Stimulated activated CD8-positive, alpha-beta memory T cell treated with anti-CD3 and anti-CD28 coated beads, Interleukin-7, amount 100 ng/mL, for 1 hour (primary cell): ENCODE measurements at regions not wholly inside any gene's neighbourhood (a gene's known extent, or its start where the extent isn't known, plus 50 kb on each side); places are given as distances from the start of the nearest gene placed in this dataset.
"Not testable (repeated sequence)": the region's sequence is repeated elsewhere in the genome, so short reads cannot be mapped to it uniquely, and the experiment has no call there.

ENCODE experiments used
- DNase-seq, 2 donors: peaks; one replicate each; pipeline ENCODE4 v3.0.0-alpha.2; 2020; ENCODE audit warnings: low read depth in 2 of 2

DNA sequence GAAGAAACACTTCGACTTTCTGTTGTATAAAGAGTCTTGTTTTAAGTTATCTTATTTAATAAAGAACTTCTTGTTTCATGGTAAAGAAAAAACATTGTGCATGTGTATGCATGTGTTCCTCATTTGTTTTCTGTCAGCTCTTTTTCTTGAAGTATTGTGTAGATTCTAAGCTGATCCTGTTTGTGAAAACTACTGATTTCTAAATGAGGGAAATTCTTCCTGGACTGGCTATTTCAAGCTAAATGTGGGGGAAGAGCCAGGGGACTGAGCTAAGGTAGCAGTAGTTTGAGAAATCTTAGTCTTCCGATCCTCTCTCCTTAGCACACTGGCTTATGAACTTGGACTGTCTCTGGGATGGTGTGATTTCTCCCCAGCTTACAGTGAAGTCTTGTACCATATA is 56.4 kb upstream of the RBMS1 start:
- no peak for DNase-seq

DNA sequence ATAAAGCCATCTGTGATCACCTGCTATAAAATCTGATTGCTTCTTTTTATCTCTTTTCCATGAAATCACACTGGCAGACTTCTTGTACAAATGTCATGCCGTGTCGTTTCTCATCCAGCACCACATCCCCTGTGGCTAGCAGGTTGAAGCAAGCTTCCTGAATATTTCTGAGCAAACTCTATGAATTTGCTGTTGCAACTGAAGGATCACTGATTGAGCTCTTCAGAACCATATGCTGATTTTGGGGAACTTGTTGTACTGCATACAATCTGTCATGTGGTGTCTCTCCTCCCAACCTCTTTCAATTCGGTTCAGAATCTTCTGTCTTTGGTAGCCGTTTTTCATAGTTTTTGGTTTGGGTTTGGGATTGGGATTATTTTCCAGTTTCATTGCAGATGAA is 57.7 kb upstream of the RBMS1 start:
- no peak for DNase-seq

DNA sequence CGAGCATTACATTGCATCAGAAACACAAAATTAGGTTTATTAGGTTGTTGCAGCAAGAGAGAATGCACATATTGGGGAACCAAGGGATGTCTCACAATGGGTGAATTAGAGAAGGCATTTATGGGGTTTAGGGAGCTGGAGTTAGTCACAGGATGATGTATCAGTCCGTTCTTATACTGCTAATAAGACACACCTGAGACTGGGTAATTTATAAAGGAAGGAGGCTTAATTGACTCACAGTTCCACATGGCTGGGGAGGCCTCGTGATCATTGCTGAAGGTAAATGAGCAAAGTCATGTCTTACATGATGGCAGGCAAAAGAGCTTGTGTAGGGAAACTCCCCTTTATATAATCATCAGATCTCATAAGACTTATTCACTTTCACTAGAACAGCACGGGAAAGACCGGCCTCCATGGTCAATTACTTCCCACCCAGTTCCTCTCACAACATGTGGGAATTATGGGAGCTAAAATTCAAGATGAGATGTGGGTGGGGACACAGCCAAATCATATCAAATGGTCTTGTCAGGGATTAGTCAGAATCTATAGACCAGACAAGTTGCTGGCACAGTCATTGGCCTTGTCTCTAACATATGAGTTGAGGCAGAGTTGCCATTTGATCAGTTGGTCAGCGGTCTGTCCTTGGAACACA is 61.9 kb upstream of the RBMS1 start:
- no peak for DNase-seq

DNA sequence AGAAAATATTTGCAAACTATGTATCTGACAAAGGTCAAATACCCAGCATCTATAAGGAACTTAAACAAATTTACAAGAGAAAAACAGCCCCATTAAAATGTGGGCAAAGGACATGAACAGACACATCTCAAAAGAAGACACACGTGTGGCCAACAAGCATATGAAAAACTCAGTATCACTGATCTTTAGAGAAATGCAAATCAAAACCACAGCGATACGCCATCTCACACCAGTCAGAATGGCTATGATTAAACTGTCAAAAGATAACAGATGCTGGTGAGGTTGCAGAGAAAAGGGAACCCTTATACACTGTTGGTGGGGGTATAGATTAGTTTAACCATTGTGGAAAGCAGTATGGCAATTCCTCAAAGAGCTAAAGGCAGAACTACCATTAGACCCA is 64.3 kb upstream of the RBMS1 start:
- DNase-seq: no peak

DNA sequence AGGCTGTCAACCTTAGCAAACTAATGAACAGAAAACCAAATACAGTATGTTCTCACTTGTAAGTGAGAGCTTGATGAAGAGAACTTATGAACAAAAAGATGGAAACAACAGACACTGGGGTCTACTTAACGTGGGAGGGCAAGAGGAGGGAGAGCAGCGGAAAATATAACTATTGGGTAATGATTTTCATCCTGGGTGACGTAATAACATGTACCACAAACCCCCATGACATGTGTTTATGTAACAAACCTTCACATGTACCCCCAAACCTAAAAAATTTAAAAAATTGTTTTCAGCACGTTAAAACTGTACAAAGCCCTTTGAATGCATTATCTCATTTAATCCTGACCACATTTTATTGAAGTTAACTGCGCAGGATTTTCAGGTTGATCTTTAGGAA is 64.9 kb upstream of the RBMS1 start:
- no peak for DNase-seq

DNA sequence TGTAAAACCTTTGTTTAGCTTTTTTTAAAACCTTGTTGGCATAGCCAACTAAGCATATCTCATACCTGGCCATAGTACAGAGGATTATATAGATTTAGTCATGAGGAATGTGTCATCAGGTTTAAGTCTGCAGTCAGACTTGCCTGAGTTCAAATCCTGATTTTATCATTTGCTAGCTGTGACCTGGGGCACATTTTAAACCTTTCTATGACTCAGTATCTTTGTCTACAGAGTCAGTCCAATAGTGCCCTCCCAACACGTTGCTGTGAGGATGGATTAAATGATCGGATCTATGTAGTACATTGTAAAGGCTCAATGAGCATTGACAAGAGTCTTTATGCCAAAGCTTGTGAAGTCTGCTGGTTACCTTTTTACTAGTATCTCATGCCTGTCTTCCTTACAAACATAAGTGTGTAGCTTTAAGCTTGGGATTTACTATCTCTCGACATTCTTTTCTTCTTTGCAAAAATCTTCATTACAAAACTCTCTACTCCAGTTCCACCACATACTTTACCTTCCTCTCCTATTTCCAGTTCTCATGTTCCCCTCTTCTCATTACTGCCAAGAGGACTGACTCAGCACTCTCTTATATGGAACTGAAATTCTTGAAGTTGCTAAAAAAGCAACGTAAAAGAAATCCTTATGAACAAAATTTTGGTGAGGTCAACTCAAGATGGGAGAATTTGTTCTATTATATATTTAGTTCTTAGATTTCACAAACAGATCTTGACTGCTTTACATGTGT is 68.1 kb upstream of the RBMS1 start:
- DNase-seq: no peak

DNA sequence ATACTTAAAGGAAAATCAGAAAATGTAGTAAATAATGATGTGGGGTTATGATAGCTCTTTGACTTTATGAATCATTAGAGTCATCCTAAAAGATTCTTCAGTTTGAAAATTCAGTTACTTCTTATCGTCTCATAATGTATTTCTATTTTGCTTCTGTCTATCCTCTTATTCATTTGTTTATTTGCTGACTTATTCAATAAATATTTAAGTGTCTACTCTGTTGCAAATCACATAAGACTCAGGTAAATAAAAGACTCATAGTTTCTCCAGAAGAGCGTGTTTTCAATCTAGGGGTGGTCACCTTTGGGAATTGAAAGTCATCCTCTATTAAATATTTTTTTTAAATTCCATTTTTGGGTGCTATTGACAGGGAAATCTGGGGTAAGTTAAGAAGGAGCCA is 69.1 kb upstream of the RBMS1 start:
- no peak for DNase-seq

DNA sequence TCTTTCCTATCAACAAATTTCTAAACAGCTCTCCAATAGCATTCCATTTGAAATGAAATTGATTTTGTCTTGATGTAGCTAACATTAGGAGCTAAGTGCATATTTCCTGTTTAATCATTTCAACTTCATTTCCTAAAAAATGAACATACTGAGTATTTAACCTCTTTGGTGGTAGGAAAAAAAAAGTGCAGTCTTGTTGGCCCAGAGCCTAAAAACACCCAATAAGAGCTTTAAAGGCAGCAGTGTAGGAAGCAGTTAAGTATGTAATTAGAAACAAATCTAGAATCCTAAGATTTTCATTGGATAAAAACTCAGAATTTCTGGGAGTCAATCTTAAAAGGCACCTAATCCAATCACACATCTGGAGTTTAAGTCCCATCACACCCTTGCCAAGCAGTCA is 71.0 kb upstream of the RBMS1 start:
- DNase-seq: no peak

DNA sequence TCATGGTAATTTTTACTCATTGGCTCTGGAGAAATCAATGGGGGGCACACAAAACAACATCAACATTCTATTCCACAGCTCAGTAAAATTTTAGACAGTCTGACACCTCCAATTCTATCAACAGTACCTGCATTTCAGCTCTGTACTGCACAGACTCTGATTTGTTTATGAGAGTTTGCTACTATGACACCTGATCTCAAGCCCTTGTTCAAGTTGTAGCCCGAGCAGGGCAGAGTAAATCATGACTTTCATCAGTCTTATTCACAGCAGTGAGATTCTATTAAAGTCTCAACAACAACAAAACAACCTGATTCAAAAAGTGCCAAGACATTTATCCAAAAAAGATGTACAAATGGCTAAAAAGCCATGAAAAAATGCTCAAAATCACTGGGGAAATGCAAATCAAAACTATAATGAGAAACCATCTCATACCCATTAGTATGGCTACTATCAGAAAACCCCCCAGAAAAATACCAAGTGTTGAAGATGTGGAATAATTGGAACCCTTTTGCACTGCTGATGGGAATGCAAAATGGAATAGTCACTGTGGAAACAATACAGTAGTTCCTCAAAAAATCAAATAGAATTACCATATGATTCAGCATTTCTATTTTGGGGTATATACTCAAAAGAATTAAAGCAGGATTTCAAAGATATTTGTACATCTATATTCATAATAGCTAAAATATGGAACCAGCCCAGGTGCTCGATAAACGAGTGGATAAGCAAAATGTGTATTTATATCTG is 71.7 kb upstream of the RBMS1 start:
- no peak for DNase-seq

DNA sequence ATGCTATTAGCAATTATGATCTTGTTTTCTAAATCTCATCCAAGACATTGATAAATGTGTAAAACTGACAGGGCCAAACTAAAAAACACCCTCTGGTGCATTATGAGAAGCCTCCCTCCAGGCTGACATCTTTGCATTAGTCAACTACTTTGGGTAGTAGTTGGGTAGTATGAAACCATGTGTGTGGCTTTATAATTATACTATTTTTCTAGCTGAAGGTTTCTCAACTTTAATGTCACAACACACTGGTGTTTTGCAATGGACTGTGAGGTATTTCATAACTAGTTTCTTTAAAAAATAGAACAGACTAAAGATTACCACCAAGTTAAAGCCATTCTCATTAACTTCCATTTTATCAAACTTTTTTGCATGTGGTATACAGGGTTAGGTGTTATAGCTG is 73.1 kb upstream of the RBMS1 start:
- no peak for DNase-seq

DNA sequence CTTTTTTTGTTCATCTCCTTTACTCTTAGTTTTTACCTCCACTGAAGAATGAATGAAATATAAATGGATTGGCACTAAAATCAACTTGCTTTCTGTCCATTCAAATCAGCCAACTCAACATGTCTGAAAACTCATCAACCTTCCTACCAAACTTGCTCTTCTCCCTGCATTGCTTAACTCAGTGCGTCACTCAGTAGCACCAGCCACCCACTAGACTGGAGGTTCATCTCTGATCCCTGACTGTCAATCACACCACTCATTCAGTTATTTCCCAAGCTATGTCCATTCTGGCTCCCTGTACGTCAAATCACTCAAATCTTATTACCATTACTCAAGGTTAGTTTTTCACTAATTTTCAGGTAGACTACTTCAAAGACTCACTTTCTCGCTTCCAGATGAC is 75.2 kb upstream of the RBMS1 start:
- no peak for DNase-seq

DNA sequence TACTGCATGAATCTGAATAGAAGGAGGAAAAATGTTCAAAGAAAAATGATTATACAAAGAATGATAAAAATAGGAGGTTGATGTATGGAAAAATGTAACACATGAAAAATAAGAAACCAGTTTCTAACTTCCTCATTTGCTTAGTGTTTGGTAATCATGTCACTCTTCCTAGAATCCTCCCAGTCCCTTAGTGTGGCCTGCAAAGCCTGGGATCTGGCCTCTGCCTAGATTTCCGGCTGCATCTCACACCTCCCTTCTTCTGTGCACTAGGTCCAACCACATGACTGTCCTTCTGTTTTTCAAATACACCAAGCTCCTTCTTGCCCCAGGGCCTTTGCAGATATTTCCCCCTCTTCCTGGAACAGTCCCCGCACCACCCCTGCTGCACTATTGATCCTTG is 76.8 kb upstream of the RBMS1 start:
- no peak for DNase-seq

DNA sequence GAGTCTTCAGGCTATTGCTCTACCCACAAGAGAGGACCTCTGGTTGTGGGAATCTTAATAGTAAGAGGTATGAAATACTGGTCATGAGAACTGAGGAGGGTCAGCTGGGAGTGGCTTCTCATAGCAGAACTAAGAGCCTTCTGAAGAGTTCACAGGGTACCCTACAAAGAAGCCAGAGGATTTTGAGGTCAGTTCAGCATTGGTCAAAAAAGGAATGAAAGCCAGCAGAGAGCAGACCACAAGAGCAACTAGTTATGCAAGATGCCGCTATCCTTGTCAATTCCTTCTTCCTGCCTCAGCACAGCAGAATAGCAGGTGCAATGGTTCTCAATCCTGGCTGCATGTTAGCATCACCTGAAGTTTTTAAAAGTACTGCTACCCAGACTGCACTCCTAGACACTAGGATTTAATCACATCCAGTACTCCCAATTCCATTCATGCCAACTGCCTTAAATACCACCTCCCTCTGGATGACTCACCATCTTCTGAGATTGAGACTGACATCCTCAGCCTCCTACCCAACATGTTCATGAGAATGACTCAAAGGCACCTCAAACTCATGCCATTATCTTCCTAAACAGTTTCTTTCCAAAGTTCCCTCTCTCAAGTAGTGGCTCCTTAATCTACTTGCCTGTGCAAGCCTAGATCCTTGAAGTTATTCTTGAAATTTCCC is 81.0 kb upstream of the RBMS1 start:
- no peak for DNase-seq

DNA sequence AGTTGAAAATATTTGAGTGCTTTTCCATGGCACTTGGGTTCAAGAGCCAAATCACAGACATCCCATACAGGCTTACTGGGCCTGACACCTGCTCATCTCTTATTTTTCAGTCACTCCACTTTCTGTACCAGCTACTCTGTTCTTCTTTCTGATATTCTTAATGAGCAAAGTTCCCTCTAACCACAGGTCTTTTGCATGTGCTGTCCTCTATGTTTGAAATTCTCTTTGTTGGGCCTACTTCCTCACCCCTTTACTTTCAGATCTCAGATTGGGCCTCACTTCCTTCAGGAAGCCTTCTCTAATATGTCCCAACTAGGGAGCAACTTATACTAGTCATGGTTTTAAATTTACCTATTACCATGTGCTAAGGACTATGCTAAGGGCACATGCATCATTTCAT is 81.8 kb upstream of the RBMS1 start:
- DNase-seq: no peak

DNA sequence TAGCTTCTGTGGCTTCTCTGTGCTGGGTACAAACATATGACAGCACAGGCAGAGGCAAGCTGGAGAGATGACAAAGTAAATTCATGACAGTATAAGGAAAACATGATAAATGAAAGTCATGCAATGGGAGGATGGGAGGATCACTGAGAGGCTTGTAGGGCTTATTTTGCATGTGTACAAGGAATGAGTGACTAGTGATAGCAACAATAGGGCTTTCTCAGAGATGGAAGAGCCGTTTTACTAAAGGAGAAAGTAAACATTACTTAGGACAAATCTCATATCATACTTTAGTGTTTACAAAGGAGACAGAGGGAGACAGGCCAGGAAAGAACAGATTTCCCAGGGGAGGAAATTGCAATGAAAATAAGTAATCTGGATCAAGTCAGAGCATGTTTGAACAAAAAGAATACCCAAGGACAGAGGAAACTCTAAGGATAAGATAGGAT is 82.5 kb upstream of the RBMS1 start:
- no peak for DNase-seq

DNA sequence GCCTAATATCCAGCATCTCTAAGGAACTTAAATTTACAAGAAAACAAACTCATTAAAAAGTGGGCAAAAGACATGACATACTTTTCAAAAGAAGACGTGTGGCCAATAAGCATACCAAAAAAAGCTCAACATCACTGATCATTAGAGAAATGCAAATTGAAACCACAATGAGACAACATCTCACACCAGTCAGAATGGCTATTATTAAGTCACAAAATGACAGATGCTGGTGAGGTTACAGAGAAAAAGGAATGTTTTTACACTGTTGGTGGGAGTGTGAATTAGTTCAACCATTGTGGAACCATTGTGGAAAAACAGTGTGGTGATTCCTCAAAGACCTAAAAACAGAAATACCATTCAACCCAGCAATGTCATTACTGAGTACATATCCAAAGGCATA is 83.5 kb upstream of the RBMS1 start:
- not testable (repeated sequence) for DNase-seq

DNA sequence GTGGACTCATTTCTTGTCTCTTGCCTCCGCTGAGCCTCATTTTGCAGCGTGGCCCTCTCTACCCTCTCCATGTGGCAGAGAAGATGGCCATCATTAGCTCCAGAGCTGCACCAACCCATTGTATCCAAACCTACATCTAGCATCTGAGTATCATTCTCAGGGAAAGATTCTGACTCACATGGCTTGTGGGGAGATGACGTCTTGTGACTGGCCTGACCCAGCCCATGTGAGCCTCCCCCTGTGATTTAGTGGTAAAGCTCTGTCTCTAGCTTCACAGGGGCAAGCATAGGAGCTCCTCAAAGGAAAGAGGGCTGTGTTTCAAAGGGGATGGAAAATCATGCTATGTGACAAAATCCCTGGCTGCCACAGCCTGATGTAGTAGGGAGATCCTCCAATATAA is 87.4 kb upstream of the RBMS1 start:
- DNase-seq: no peak

DNA sequence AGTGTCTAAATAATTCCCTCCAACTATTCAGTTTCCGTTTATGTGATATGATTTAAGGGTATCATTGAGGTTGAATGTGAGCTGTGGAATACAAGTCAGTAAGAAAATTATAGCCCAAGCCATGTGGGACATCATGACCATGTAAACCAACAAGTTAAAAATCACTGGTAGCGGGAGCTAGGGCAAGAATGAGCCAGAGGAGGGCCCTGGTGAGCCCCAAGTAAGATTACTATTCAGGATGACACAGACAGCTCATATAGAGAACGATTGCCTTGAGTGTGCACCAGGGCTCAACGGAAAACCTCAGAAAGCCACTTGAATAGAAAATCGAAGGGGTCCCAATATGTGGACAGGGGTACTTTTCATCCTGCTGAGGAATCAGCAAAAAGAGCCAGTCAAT is 87.8 kb upstream of the RBMS1 start:
- no peak for DNase-seq

DNA sequence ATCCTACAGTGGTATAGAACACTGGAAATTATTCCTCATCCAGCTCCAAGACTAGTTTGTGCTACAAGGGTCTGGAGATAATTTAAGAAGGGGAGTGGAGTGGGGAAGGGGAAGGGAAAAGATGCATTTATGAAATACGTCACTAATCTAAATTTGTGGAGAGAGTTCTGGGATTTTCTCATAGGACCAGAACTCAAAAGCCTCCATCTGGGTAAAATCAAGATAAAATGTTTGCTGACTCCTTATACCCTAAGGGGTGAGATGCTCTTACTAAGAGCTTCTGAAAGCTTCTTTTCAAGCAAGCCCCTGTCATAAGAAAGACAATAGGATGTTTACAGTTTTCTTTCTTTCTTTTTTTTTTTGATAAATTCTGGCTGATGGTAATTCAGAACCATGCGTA is 88.5 kb upstream of the RBMS1 start:
- DNase-seq: no peak

DNA sequence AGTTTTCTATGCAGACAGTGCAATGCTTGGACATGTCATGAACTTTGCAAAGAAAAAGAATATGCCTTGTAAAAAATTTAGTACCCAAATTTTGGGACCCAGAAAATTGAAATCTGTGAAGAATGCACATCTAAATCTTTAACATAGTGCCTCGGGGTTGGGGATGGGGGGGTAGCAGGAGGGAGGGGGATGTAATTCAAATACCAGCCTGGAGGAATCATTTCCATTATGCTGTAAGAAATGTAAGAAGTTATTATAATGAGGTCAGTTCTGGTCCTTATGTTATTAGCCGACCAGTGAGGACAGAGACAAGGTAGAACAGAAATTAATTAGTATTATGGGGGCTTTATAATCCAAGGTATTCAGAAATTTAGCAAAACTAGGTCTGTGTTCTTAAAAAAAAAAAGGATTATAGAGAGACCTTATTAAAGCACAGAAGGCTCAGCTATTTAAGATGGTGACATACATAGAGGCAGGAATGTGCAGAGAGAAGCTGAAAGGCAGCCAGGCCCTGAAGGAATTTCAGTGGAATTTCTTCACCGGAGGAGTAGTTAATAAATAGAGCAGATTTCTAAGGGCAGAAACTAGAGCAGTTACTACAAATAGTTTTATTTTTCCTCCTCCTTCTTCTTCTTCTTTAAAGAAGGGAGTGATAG is 89.0 kb upstream of the RBMS1 start:
- no peak for DNase-seq

DNA sequence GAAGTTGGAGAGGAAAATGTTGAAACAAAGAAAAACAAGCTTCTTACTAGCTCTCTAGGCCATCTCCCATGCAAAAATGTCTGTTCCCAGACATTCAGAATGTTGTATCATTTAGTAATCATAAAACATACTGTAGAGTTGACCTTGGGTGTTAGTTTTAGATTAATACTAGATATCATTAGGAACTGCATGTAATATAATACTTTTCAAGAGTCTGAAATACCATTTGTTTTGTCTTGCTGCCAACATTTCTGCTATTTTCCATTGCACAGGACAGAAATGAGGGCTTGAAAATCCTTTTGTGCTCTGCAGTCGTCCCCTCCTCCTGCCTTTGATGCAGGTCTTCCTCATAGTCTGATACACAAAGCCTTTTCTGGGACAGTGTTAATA is 89.5 kb upstream of the RBMS1 start:
- DNase-seq: no peak
